Gastrocnemius medialis (tissue), 4 donors: ENCODE measurements at regions not wholly inside any gene's neighbourhood (a gene's known extent, or its start where the extent isn't known, plus 50 kb on each side); places are given as distances from the start of the nearest gene placed in this dataset.
"Not testable (repeated sequence)": the region's sequence is repeated elsewhere in the genome, so short reads cannot be mapped to it uniquely, and the experiment has no call there.

Experiments used
- ATAC-seq, 2 donors: fragments of 150-250 bp; one replicate each; pipeline ENCODE4 v1.9.1; 2016
- DNase-seq, 2 donors: peaks; one replicate each; pipeline ENCODE4 v3.0.0-alpha.2; 2019
- H3K27ac ChIP-seq, 4 donors: fragments of 200-600 bp; sonication (generic); 1 replicate in 1 of 4; 2 replicates in 3 of 4; pipeline ENCODE4 v1.5.1; 2016 to 2018; ENCODE audit warnings: mild to moderate bottlenecking in 2 of 4, moderate library complexity in 1 of 4
- H3K27me3 ChIP-seq, 3 donors: fragments of 200-600 bp; sonication (generic) in 2 of 3; 1 replicate in 1 of 3; 2 replicates in 2 of 3; pipeline versions ENCODE4 v1.5.1 to v1.6.0; 2016 to 2019; ENCODE audit warnings: mild to moderate bottlenecking in 1 of 3, moderate library complexity in 1 of 3
- H3K36me3 ChIP-seq, 2 donors: fragments of 200-600 bp; sonication (generic) in 1 of 2; one replicate each; pipeline ENCODE4 v1.5.1; 2017 to 2018
- H3K4me1 ChIP-seq, 2 donors: fragments of 200-600 bp; sonication (generic) in 1 of 2; one replicate each; pipeline ENCODE4 v1.5.1; 2016 to 2017; ENCODE audit warnings: mild to moderate bottlenecking in 2 of 2
- H3K4me3 ChIP-seq, 4 donors: fragments of 200-600 bp; sonication (generic) in 3 of 4; 1 replicate in 1 of 4; 2 replicates in 3 of 4; pipeline ENCODE4 v1.5.1; 2016 to 2019; ENCODE audit warnings: mild to moderate bottlenecking in 2 of 4
- H3K9me3 ChIP-seq, 3 donors: fragments of 200-600 bp; sonication (generic) in 2 of 3; 1 replicate in 1 of 3; 2 replicates in 2 of 3; pipeline ENCODE4 v1.5.1; 2016 to 2019
- CTCF ChIP-seq, 5 experiments: fragments of 450-650 bp in 3 of 5; fragments of 200-600 bp in 2 of 5; sonication (generic) in 2 of 5; IDR thresholded peaks in 4 of 5; conservative IDR thresholded peaks in 1 of 5; 1 replicate in 4 of 5; 2 replicates in 1 of 5; pipeline ENCODE4 v1.5.1; 2016 to 2019; ENCODE audit warnings: antibody characterized with exemption in 5 of 5, mild to moderate bottlenecking in 3 of 5, moderate library complexity in 3 of 5
- POLR2A ChIP-seq, 2 donors: fragments of 450-650 bp; IDR thresholded peaks; one replicate each; pipeline ENCODE4 v1.6.1; 2017; ENCODE audit warnings: antibody characterized with exemption in 2 of 2, mild to moderate bottlenecking in 2 of 2, moderate library complexity in 2 of 2
- in situ Hi-C, 4 donors: fragments of 200-750 bp; cut with MboI; loops; one replicate each; pipeline versions ENCODE4 v1.15.0 to v1.8.0; 2017; ENCODE audit warnings: low sequenced_read_pairs in 4 of 4
- intact Hi-C: fragments of 100-400 bp; cut with DNase I; formaldehyde crosslinking; loops from one replicate; pipeline ENCODE4 v1.15.1; 2023; ENCODE audit warnings: low total_unique reads

DNA sequence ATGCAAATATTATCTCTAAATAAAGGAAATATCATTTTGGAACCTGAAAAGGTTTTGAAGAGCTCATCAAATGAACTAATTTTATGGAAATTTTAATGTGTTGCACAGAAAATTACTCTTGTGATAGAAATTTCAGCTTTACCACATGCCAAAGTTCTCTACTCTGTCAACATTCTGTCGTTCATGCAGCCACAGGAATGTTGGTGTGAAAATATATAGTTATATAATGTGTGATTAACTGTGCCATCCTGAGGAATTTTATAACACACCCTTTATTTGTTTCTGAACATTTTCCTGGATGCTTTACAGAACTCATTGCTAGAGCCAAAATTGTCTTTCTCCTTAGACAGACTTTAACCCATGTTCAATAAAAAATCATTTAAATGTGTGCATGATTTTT is 202.5 kb upstream of the SLC8A1 start:
- Histone ChIP-seq H3K27ac (no peak overlapping the region), H3K9me3 (no peaks in the 10 kb centered on the region), H3K4me1 (no peaks in the 10 kb centered on the region), H3K4me3 (no peak overlapping the region), H3K27me3 (no peaks in the 10 kb centered on the region), H3K36me3 (no peaks in the 10 kb centered on the region)
- DNase-seq (no peak), ATAC-seq (no peak)
- TF ChIP-seq CTCF (IDR thresholded peaks at IDR 0.05 in 4 of 5, conservative IDR thresholded peaks at IDR 0.05 in 1 of 5) (no peak), POLR2A (IDR thresholded peaks at IDR 0.05) (no peak)
- intact Hi-C loops (no loop called here), in situ Hi-C loops (no loop called here)

GRCh38 chr2:40658941-40659340 is 207.1 kb upstream of the SLC8A1 start:
- in situ Hi-C loops: no loop called here

GRCh38 chr2:40665493-40666232 is 213.8 kb upstream of the SLC8A1 start:
- ATAC-seq: no peak
- H3K36me3 ChIP-seq: no peaks in the 10 kb centered on the region
- no peaks in the 10 kb centered on the region for H3K4me1 ChIP-seq
- H3K27me3 ChIP-seq: no peaks in the 10 kb centered on the region
- DNase-seq: peak in 1 of 2 donors; percentile 13
- no peak overlapping the region for H3K4me3 ChIP-seq
- intact Hi-C loops (no loop called here), in situ Hi-C loops (no loop called here)
- no peak for TF ChIP-seq CTCF (IDR thresholded peaks at IDR 0.05 in 4 of 5, conservative IDR thresholded peaks at IDR 0.05 in 1 of 5)
- TF ChIP-seq POLR2A (IDR thresholded peaks at IDR 0.05): no peak
- no peak overlapping the region for H3K27ac ChIP-seq
- H3K9me3 ChIP-seq: no peaks in the 10 kb centered on the region

More at GRCh38 chr2:40658941-40659340, 207.1 kb upstream of the SLC8A1 start:
- Histone ChIP-seq H3K27ac (no peak overlapping the region), H3K4me1 (no peaks in the 10 kb centered on the region), H3K9me3 (no peaks in the 10 kb centered on the region), H3K4me3 (no peak overlapping the region), H3K36me3 (no peaks in the 10 kb centered on the region), H3K27me3 (no peaks in the 10 kb centered on the region)
- ATAC-seq (no peak), DNase-seq (no peak)
- intact Hi-C loops: no loop called here
- no peak for TF ChIP-seq POLR2A (IDR thresholded peaks at IDR 0.05)
- no peak for TF ChIP-seq CTCF (IDR thresholded peaks at IDR 0.05 in 4 of 5, conservative IDR thresholded peaks at IDR 0.05 in 1 of 5)

- no peaks in the 10 kb centered on the region for H3K9me3 ChIP-seq
- DNase-seq (no peak), ATAC-seq (no peak)
- no peak overlapping the region for H3K27ac ChIP-seq
- in situ Hi-C loops (no loop called here), intact Hi-C loops (no loop called here)
- H3K27me3 ChIP-seq: no peaks in the 10 kb centered on the region
- no peaks in the 10 kb centered on the region for H3K4me1 ChIP-seq
- H3K4me3 ChIP-seq: no peak overlapping the region
- no peak for TF ChIP-seq CTCF (IDR thresholded peaks at IDR 0.05 in 4 of 5, conservative IDR thresholded peaks at IDR 0.05 in 1 of 5)
- no peak for TF ChIP-seq POLR2A (IDR thresholded peaks at IDR 0.05)
- no peaks in the 10 kb centered on the region for H3K36me3 ChIP-seq
These were observed 214.5 kb upstream of the SLC8A1 start for GRCh38 chr2:40666398-40666797.

DNA sequence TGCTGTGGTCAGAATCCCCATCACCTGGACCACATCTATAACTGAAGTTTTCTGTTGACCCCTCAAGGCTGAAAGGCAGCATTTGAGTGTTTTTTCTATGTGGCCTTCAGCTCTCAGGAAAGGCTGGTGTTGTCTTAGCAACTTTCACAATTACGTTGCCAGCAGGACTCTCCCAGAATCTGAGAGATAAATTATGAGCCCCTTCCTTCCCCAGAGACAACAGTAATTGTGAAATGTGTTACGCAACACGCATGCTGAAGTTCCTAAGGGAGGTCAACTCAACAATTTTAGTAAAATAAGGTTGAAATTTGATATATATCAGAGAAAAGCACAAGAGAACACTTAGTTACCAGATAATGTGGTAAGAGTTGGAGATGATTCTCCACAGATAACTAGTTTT is 216.5 kb upstream of the SLC8A1 start:
- H3K4me3 ChIP-seq: no peak overlapping the region
- peak overlapping the region in 1 of 4 donors; percentile 59 for H3K27ac ChIP-seq
- in situ Hi-C loops: no loop called here
- H3K27me3 ChIP-seq: no peaks in the 10 kb centered on the region
- ATAC-seq (peak; percentile 75 to 91), DNase-seq (peak; percentile 30 to 36)
- H3K9me3 ChIP-seq: no peaks in the 10 kb centered on the region
- intact Hi-C loops: no loop called here
- no peaks in the 10 kb centered on the region for H3K36me3 ChIP-seq
- TF ChIP-seq POLR2A (IDR thresholded peaks at IDR 0.05) (no peak), CTCF (IDR thresholded peaks at IDR 0.05 in 4 of 5, conservative IDR thresholded peaks at IDR 0.05 in 1 of 5) (no peak)
- H3K4me1 ChIP-seq: no peaks in the 10 kb centered on the region

DNA sequence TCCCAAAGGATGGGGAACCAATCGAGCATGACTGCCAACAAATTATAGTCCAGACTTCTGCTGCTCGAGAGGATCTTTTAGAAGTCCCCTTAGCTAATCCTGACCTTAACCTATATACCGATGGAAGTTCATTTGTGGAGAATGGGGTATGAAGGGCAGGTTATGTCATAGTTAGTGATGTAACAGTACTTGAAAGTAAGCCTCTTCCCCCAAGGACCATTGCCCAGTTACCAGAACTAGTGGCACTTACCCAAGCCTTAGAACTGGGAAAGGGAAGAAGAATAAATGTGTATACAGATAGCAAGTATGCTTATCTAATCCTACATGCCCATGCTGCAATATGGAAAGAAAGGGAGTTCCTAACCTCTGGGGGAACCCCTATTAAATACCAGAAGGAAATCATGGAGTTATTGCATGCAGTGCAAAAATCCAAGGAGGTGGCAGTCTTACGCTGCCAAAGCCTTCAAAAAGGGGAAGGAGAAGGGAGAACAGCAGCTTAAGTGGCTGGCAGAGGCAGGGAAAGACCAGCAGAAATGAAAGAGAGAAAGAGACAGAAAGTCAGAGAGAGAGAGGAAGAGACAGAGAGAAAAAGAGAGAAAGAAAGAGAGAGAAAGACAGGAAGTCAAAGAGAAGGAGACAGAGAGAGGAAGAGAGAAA is 224.4 kb upstream of the SLC8A1 start:
- in situ Hi-C loops, H3K27me3 ChIP-seq, H3K4me3 ChIP-seq, ATAC-seq, H3K36me3 ChIP-seq, H3K9me3 ChIP-seq, intact Hi-C loops, H3K27ac ChIP-seq, DNase-seq, H3K4me1 ChIP-seq: not testable (repeated sequence)
